Panc1 (cell line): ENCODE measurements at regions not wholly inside any gene's neighbourhood (a gene's known extent, or its start where the extent isn't known, plus 50 kb on each side); places are given as distances from the start of the nearest gene placed in this dataset.

Experiments
- ATAC-seq: fragments of 200-7000 bp; cut with Tn5 transposase; 2 replicates; pipeline ENCODE4 v1.9.1; 2020; ENCODE audit warnings: mild to moderate bottlenecking, moderate library complexity
- BruUV-seq: library from RNA; stranded (reverse); fragments of 400-500 nt; replicated peaks from 2 replicates; lab custom pipeline; 2021; lab: Mats Ljungman, UMichigan
- CTCF ChIA-PET: fragments of 300-600 bp; sonication (Branson Sonifier 250); formaldehyde crosslinking; loops from one replicate; lab custom pipeline; 2022; ENCODE audit warnings: antibody characterized with exemption; lab: Charles Lee
- POLR2A ChIA-PET: fragments of 300-600 bp; sonication (Branson Sonifier 250); formaldehyde crosslinking; loops from one replicate; lab custom pipeline; 2022; ENCODE audit warnings: antibody characterized with exemption; lab: Charles Lee
- DNase-seq: peaks from one replicate; pipeline ENCODE4 v3.0.0-alpha.2; 2010; ENCODE audit warnings: low read depth, low spot score
- H3K27ac ChIP-seq: 2 replicates; pipeline ENCODE4 v1.5.1; 2011; ENCODE audit warnings: mild to moderate bottlenecking, low read length, inconsistent platforms
- H3K27me3 ChIP-seq: fragments of 200-500 bp; sonication (Bioruptor generic); 2 replicates; pipeline ENCODE4 v1.6.0; 2014; ENCODE audit warnings: low read length, inconsistent platforms; ENCODE audit not compliant: control insufficient read depth, insufficient read depth
- H3K36me3 ChIP-seq: fragments of 200-500 bp; sonication (Bioruptor generic); 2 replicates; pipeline ENCODE4 v1.5.1; 2014; ENCODE audit warnings: inconsistent platforms, mild to moderate bottlenecking, low read length, moderate library complexity; ENCODE audit not compliant: control insufficient read depth, insufficient read depth
- H3K4me1 ChIP-seq: 2 replicates; pipeline ENCODE4 v1.5.1; 2011; ENCODE audit warnings: inconsistent platforms, mild to moderate bottlenecking, low read length, moderate library complexity; ENCODE audit not compliant: control insufficient read depth, insufficient read depth
- H3K4me3 ChIP-seq, 2 experiments: 2 replicates each; pipeline ENCODE4 v1.5.1; 2011 to 2012; ENCODE audit warnings: low read depth in 2 of 2, low read length in 2 of 2, mild to moderate bottlenecking in 2 of 2, inconsistent platforms in 1 of 2, moderate library complexity in 1 of 2
- H3K9me3 ChIP-seq: fragments of 200-500 bp; sonication (Bioruptor generic); 2 replicates; pipeline ENCODE4 v1.5.1; 2014; ENCODE audit warnings: low read depth, mild to moderate bottlenecking, inconsistent platforms, low read length, moderate library complexity; ENCODE audit not compliant: control insufficient read depth, insufficient read depth
- CTCF ChIP-seq: fragments of 450-650 bp; IDR thresholded peaks from 2 replicates; pipeline ENCODE4 v1.5.1; 2017; ENCODE audit warnings: mild to moderate bottlenecking
- POLR2AphosphoS5 ChIP-seq: IDR thresholded peaks from 2 replicates; pipeline ENCODE4 v1.6.1; 2012; ENCODE audit warnings: mild to moderate bottlenecking, low read depth, low read length, moderate library complexity
- REST ChIP-seq, 2 experiments: IDR thresholded peaks; 2 replicates each; pipeline ENCODE4 v1.6.1; 2011 to 2012; ENCODE audit warnings: low read depth in 2 of 2, control low read depth in 1 of 2, low read length in 1 of 2, mild to moderate bottlenecking in 1 of 2, moderate library complexity in 1 of 2; ENCODE audit not compliant: insufficient read depth in 1 of 2
- SIN3A ChIP-seq: IDR thresholded peaks from 2 replicates; pipeline ENCODE4 v1.6.1; 2012; ENCODE audit warnings: low read depth, mild to moderate bottlenecking, low read length, moderate library complexity, borderline replicate concordance; ENCODE audit not compliant: insufficient read depth
- TCF7L2 ChIP-seq: IDR thresholded peaks from 2 replicates; pipeline ENCODE4 v1.6.1; 2011; ENCODE audit warnings: mild to moderate bottlenecking, low read depth, low read length, inconsistent platforms
- in situ Hi-C: cut with HindIII; loops from 2 replicates; pipeline ENCODE4 v1.10.0; 2016; ENCODE audit warnings: low sequenced_read_pairs, low pct_unique_long_range_greater_than_20kb
- intact Hi-C: fragments of 100-400 bp; cut with micrococcal nuclease; formaldehyde crosslinking; loops from one replicate; pipeline ENCODE4 v1.10.0; 2022; ENCODE audit not compliant: unreplicated experiment

GRCh38 chr6:42505385-42505718 is 53.6 kb upstream of the TRERF1 start:
- H3K27me3 ChIP-seq, result no peaks in the 10 kb centered on the region
- ATAC-seq (peak; percentile 61; the same call in 1 of the 2 replicates), DNase-seq (peak; percentile 57)
- H3K4me3 ChIP-seq, result peak overlapping the region in 1 of 2 experiments; percentile 24; a peak in 2 of 4 replicates
- peak overlapping the region; percentile 70 for H3K27ac ChIP-seq
- CTCF ChIA-PET, result no interaction called here
- BruUV-seq, result no TSS peak
- H3K9me3 ChIP-seq, result no peaks in the 10 kb centered on the region
- H3K36me3 ChIP-seq, result no peaks in the 10 kb centered on the region
- TF ChIP-seq POLR2AphosphoS5, result no peak
- no peak for TF ChIP-seq SIN3A
- TF ChIP-seq REST (IDR thresholded peaks at IDR 0.05; ENCODE audit: insufficient read depth in 1 of 2, low read depth in 2 of 2, low read length in 1 of 2), result no peak
- TF ChIP-seq TCF7L2, result no peak
- no peak for TF ChIP-seq CTCF
- intact Hi-C loops (no loop called here), in situ Hi-C loops (no loop called here)
- POLR2A ChIA-PET, result no interaction called here
- H3K4me1 ChIP-seq, result no peaks in the 10 kb centered on the region; the same call in 1 of the 2 replicates

- CTCF ChIA-PET, result no interaction called here
- no peak overlapping the region for H3K27ac ChIP-seq
- POLR2A ChIA-PET, result no interaction called here
- no TSS peak for BruUV-seq
- no peaks in the 10 kb centered on the region for H3K36me3 ChIP-seq
- no peaks in the 10 kb centered on the region for H3K27me3 ChIP-seq
- no peak for DNase-seq
- H3K9me3 ChIP-seq, result no peaks in the 10 kb centered on the region
- intact Hi-C loops (no loop called here), in situ Hi-C loops (no loop called here)
- TF ChIP-seq TCF7L2 (no peak), SIN3A (no peak)
- no peak overlapping the region for H3K4me3 ChIP-seq
- no peaks in the 10 kb centered on the region; the same call in 1 of the 2 replicates for H3K4me1 ChIP-seq
- ATAC-seq, result no peak
Observed at GRCh38 chr6:42503894-42504293, 52.2 kb upstream of the TRERF1 start.

GRCh38 chr6:42502990-42503389 is 51.3 kb upstream of the TRERF1 start:
- DNase-seq (no peak), ATAC-seq (no peak)
- Histone ChIP-seq H3K27me3 (no peaks in the 10 kb centered on the region), H3K9me3 (no peaks in the 10 kb centered on the region), H3K4me3 (no peak overlapping the region), H3K27ac (no peak overlapping the region), H3K4me1 (no peaks in the 10 kb centered on the region; the same call in 1 of the 2 replicates), H3K36me3 (no peaks in the 10 kb centered on the region)
- CTCF ChIA-PET, result no interaction called here
- TF ChIP-seq REST (IDR thresholded peaks at IDR 0.05; ENCODE audit: insufficient read depth in 1 of 2, low read depth in 2 of 2, low read length in 1 of 2) (no peak), CTCF (no peak), SIN3A (no peak), POLR2AphosphoS5 (no peak), TCF7L2 (no peak)
- in situ Hi-C loops (no loop called here), intact Hi-C loops (no loop called here)
- no TSS peak for BruUV-seq
- POLR2A ChIA-PET, result no interaction called here
